Liver (tissue), 9 donors: ENCODE measurements at regions not wholly inside any gene's neighbourhood (a gene's known extent, or its start where the extent isn't known, plus 50 kb on each side); places are given as distances from the start of the nearest gene placed in this dataset. TPM values are rescaled to one million over a fixed set of nuclear protein-coding genes. Genes with fewer than 3 reads are reported as not detected.

Source experiments
- DNase-seq: peaks from one replicate; pipeline ENCODE4 v3.0.0-alpha.2; 2017; ENCODE audit warnings: low spot score
- H3K27ac ChIP-seq, 2 donors: one replicate each; pipeline ENCODE4 v1.7.0; 2013; ENCODE audit warnings: inconsistent platforms in 2 of 2, low read length in 2 of 2, control low read depth in 1 of 2, low read depth in 1 of 2, mild to moderate bottlenecking in 1 of 2
- H3K27me3 ChIP-seq, 4 donors: one replicate each; pipeline versions ENCODE4 v1.6.1 to v1.7.0; 2013; ENCODE audit warnings: low read length in 3 of 4, inconsistent platforms in 1 of 4, mild to moderate bottlenecking in 1 of 4, moderate library complexity in 1 of 4; ENCODE audit not compliant: control insufficient read depth in 4 of 4, insufficient read depth in 4 of 4
- H3K36me3 ChIP-seq, 4 donors: one replicate each; pipeline versions ENCODE4 v1.6.1 to v1.7.0; 2013; ENCODE audit warnings: low read length in 3 of 4, mild to moderate bottlenecking in 3 of 4, low read depth in 1 of 4, moderate library complexity in 1 of 4; ENCODE audit not compliant: control insufficient read depth in 4 of 4, insufficient read depth in 3 of 4
- H3K4me1 ChIP-seq, 4 donors: one replicate each; pipeline versions ENCODE4 v1.6.1 to v1.7.0; 2013; ENCODE audit warnings: low read length in 3 of 4, mild to moderate bottlenecking in 3 of 4, moderate library complexity in 1 of 4; ENCODE audit not compliant: control insufficient read depth in 4 of 4, insufficient read depth in 4 of 4
- H3K4me3 ChIP-seq, 3 donors: one replicate each; pipeline versions ENCODE4 v1.6.1 to v1.7.0; 2013; ENCODE audit warnings: low read length in 3 of 3, control low read depth in 1 of 3, low read depth in 1 of 3, mild to moderate bottlenecking in 1 of 3
- H3K9ac ChIP-seq, 2 donors: one replicate each; pipeline ENCODE4 v1.7.0; 2013; ENCODE audit warnings: low read length in 2 of 2, mild to moderate bottlenecking in 2 of 2, moderate library complexity in 2 of 2, control low read depth in 1 of 2, low read depth in 1 of 2
- H3K9me3 ChIP-seq, 4 donors: one replicate each; pipeline versions ENCODE4 v1.6.1 to v1.7.0; 2013; ENCODE audit warnings: low read length in 3 of 4; ENCODE audit not compliant: control insufficient read depth in 4 of 4
- EGR1 ChIP-seq, 2 donors: IDR thresholded peaks; 2 replicates each; pipeline ENCODE4 v1.6.1; 2016 to 2018; ENCODE audit warnings: antibody characterized with exemption in 2 of 2, low read depth in 2 of 2
- FOXA1 ChIP-seq: IDR thresholded peaks from 2 replicates; pipeline ENCODE4 v1.6.1; 2016; ENCODE audit warnings: antibody characterized with exemption
- FOXA2 ChIP-seq: IDR thresholded peaks from 2 replicates; pipeline ENCODE4 v1.6.1; 2016; ENCODE audit warnings: antibody characterized with exemption
- JUND ChIP-seq, 2 donors: IDR thresholded peaks; 2 replicates each; pipeline ENCODE4 v1.6.1; 2016; ENCODE audit warnings: antibody characterized with exemption in 2 of 2
- RAD21 ChIP-seq, 2 donors: IDR thresholded peaks; 2 replicates each; pipeline ENCODE4 v1.6.1; 2016; ENCODE audit warnings: antibody characterized with exemption in 2 of 2, mild to moderate bottlenecking in 2 of 2
- RXRA ChIP-seq, 2 donors: IDR thresholded peaks; 2 replicates each; pipeline ENCODE4 v1.6.1; 2017 to 2018; ENCODE audit warnings: antibody characterized with exemption in 2 of 2, mild to moderate bottlenecking in 1 of 2
- YY1 ChIP-seq: IDR thresholded peaks from 2 replicates; pipeline ENCODE4 v1.6.1; 2016; ENCODE audit warnings: antibody characterized with exemption, mild to moderate bottlenecking
- WGBS: extraction: QIAGEN DNeasy Blood & Tissue Kit; methylation state at CpG from one replicate; pipeline ENCODE4 v1.1.7; 2013; 5-methylcytosine and 5-hydroxymethylcytosine counted together
- small RNA-seq: library from RNA; depleted of rRNA; stranded (forward); fragments of <200 nt; gene quantifications from one replicate; pipeline ENCODE3, GENCODE V24; 2014
- TF ChIP-seq, protein P1 (sequence below): IDR thresholded peaks from 2 replicates; pipeline ENCODE4 v1.6.1; 2016; ENCODE audit warnings: antibody characterized with exemption, mild to moderate bottlenecking
- TF ChIP-seq, protein P2 (sequence below): IDR thresholded peaks from 2 replicates; pipeline ENCODE4 v1.6.1; 2016; ENCODE audit warnings: antibody characterized with exemption
- TF ChIP-seq, protein P3 (sequence below): fragments of 150-350 bp; IDR thresholded peaks from 2 replicates; pipeline ENCODE4 v1.5.1; 2017; ENCODE audit warnings: improper control_type of control experiment, low read depth, low read length; ENCODE audit not compliant: missing input control
- TF ChIP-seq, protein P4 (sequence below): IDR thresholded peaks from 2 replicates; pipeline ENCODE4 v1.6.1; 2016; ENCODE audit warnings: antibody characterized with exemption
- donor health status: healthy.
- donor health status: healthy.
- donor health status: healthy.
- donor health status: healthy.
- donor health status: healthy.

DNA sequence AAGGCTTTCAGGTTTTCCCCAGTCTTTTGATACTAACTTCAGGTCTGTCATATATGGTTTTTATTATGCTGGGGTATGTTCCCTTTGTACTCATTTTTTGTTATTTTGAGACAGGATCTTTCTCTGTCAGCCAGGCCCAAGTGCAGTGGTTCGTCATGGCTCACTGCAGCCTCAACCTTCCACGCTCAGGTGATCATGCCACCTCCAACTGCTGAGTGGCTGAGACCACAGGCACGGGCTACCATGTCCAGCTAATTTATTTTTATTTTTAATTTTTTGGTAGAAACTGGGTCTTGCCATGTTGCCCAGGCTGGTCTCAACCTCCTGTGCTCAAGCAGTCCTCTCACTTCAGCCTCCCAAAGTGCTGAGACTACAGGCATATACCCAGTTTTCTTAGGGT lies 50.6 kb upstream of the PDGFD start:
- TF ChIP-seq FOXA2, result no peak
- TF ChIP-seq, protein P1, sequence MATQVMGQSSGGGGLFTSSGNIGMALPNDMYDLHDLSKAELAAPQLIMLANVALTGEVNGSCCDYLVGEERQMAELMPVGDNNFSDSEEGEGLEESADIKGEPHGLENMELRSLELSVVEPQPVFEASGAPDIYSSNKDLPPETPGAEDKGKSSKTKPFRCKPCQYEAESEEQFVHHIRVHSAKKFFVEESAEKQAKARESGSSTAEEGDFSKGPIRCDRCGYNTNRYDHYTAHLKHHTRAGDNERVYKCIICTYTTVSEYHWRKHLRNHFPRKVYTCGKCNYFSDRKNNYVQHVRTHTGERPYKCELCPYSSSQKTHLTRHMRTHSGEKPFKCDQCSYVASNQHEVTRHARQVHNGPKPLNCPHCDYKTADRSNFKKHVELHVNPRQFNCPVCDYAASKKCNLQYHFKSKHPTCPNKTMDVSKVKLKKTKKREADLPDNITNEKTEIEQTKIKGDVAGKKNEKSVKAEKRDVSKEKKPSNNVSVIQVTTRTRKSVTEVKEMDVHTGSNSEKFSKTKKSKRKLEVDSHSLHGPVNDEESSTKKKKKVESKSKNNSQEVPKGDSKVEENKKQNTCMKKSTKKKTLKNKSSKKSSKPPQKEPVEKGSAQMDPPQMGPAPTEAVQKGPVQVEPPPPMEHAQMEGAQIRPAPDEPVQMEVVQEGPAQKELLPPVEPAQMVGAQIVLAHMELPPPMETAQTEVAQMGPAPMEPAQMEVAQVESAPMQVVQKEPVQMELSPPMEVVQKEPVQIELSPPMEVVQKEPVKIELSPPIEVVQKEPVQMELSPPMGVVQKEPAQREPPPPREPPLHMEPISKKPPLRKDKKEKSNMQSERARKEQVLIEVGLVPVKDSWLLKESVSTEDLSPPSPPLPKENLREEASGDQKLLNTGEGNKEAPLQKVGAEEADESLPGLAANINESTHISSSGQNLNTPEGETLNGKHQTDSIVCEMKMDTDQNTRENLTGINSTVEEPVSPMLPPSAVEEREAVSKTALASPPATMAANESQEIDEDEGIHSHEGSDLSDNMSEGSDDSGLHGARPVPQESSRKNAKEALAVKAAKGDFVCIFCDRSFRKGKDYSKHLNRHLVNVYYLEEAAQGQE, result no peak
- TF ChIP-seq YY1, result no peak
- no peak for TF ChIP-seq EGR1 (IDR thresholded peaks at IDR 0.05; ENCODE audit: low read depth in 2 of 2)
- no peak for TF ChIP-seq JUND (IDR thresholded peaks at IDR 0.05)
- TF ChIP-seq, protein P2, sequence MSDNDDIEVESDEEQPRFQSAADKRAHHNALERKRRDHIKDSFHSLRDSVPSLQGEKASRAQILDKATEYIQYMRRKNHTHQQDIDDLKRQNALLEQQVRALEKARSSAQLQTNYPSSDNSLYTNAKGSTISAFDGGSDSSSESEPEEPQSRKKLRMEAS, result no peak
- TF ChIP-seq, protein P3, sequence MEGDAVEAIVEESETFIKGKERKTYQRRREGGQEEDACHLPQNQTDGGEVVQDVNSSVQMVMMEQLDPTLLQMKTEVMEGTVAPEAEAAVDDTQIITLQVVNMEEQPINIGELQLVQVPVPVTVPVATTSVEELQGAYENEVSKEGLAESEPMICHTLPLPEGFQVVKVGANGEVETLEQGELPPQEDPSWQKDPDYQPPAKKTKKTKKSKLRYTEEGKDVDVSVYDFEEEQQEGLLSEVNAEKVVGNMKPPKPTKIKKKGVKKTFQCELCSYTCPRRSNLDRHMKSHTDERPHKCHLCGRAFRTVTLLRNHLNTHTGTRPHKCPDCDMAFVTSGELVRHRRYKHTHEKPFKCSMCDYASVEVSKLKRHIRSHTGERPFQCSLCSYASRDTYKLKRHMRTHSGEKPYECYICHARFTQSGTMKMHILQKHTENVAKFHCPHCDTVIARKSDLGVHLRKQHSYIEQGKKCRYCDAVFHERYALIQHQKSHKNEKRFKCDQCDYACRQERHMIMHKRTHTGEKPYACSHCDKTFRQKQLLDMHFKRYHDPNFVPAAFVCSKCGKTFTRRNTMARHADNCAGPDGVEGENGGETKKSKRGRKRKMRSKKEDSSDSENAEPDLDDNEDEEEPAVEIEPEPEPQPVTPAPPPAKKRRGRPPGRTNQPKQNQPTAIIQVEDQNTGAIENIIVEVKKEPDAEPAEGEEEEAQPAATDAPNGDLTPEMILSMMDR, result no peak
- no peak for TF ChIP-seq FOXA1
- TF ChIP-seq RAD21 (IDR thresholded peaks at IDR 0.05), result no peak
- TF ChIP-seq, protein P4, sequence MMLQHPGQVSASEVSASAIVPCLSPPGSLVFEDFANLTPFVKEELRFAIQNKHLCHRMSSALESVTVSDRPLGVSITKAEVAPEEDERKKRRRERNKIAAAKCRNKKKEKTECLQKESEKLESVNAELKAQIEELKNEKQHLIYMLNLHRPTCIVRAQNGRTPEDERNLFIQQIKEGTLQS, result no peak
- TF ChIP-seq RXRA (IDR thresholded peaks at IDR 0.05), result no peak
- Histone ChIP-seq H3K9ac (no peak overlapping the region), H3K27ac (no peak overlapping the region), H3K4me3 (no peak overlapping the region), H3K4me1 (no peaks in the 10 kb centered on the region), H3K27me3 (peaks cover 0 to 3% (median 0%) of the 10 kb centered on the region in 4 donors), H3K9me3 (peaks cover 0 to 5% (median 0%) of the 10 kb centered on the region in 4 donors), H3K36me3 (no peaks in the 10 kb centered on the region)
- no peak for DNase-seq
- 71% methylated on average over 3 of the region's 3 CpGs for WGBS

Small RNA genes lying in the stretch of these regions (small RNA-seq; reads per million reads assigned to genes)
- gene AP001485.1 (not detected), gene MIR7641-1 (not detected)
